H9 (cell line): ENCODE measurements at regions not wholly inside any gene's neighbourhood (a gene's known extent, or its start where the extent isn't known, plus 50 kb on each side); places are given as distances from the start of the nearest gene placed in this dataset.

Experiments used
- DNase-seq: peaks from one replicate; pipeline ENCODE4 v3.0.0-alpha.2; 2017
- H2AFZ ChIP-seq: one replicate; pipeline ENCODE4 v1.6.1; 2013; ENCODE audit warnings: mild to moderate bottlenecking, low read length, control low read depth, moderate library complexity
- H2AK5ac ChIP-seq: 2 replicates; pipeline ENCODE4 v1.6.1; 2013; ENCODE audit warnings: low read length, control low read depth, mixed read lengths; ENCODE audit not compliant: insufficient read length
- H2BK120ac ChIP-seq: one replicate; pipeline ENCODE4 v1.6.1; 2013; ENCODE audit warnings: low read depth, mild to moderate bottlenecking, low read length, control low read depth, inconsistent platforms; ENCODE audit not compliant: poor library complexity, severe bottlenecking
- H2BK12ac ChIP-seq: 2 replicates; pipeline ENCODE4 v1.6.1; 2013; ENCODE audit warnings: low read length, control low read depth, mixed read lengths, low read depth; ENCODE audit not compliant: insufficient read length
- H2BK15ac ChIP-seq: 2 replicates; pipeline ENCODE4 v1.6.1; 2013; ENCODE audit warnings: low read depth, low read length, control low read depth
- H2BK20ac ChIP-seq: one replicate; pipeline ENCODE4 v1.6.1; 2013; ENCODE audit warnings: low read depth, mild to moderate bottlenecking, low read length, control low read depth, inconsistent platforms; ENCODE audit not compliant: poor library complexity, severe bottlenecking
- H2BK5ac ChIP-seq: 2 replicates; pipeline ENCODE4 v1.6.1; 2013; ENCODE audit warnings: low read length, control low read depth, mixed read lengths; ENCODE audit not compliant: insufficient read length
- H3K14ac ChIP-seq: 2 replicates; pipeline ENCODE4 v1.6.1; 2013; ENCODE audit warnings: low read length, control low read depth; ENCODE audit not compliant: insufficient read depth
- H3K18ac ChIP-seq: 2 replicates; pipeline ENCODE4 v1.6.1; 2013; ENCODE audit warnings: low read depth, mild to moderate bottlenecking, mixed read lengths, low read length, control low read depth; ENCODE audit not compliant: insufficient read length
- H3K23ac ChIP-seq: 2 replicates; pipeline ENCODE4 v1.6.1; 2013; ENCODE audit warnings: low read length, control low read depth, mixed read lengths, low read depth; ENCODE audit not compliant: insufficient read length
- H3K23me2 ChIP-seq: 2 replicates; pipeline ENCODE4 v1.6.1; 2013; ENCODE audit warnings: low read depth, mild to moderate bottlenecking, mixed read lengths, low read length, control low read depth; ENCODE audit not compliant: insufficient read length, poor library complexity, severe bottlenecking
- H3K27ac ChIP-seq: 2 replicates; pipeline ENCODE4 v1.5.1; 2013; ENCODE audit warnings: low read length, control low read depth, mixed read lengths, low read depth; ENCODE audit not compliant: insufficient read length
- H3K27me3 ChIP-seq: 2 replicates; pipeline ENCODE4 v1.6.1; 2013; ENCODE audit warnings: low read length, control low read depth, inconsistent platforms; ENCODE audit not compliant: insufficient read depth
- H3K4ac ChIP-seq: 2 replicates; pipeline ENCODE4 v1.6.1; 2013; ENCODE audit warnings: low read depth, mild to moderate bottlenecking, control low read depth, inconsistent platforms, low read length, moderate library complexity
- H3K4me1 ChIP-seq: 2 replicates; pipeline ENCODE4 v1.6.1; 2013; ENCODE audit warnings: low read length, control low read depth, inconsistent platforms; ENCODE audit not compliant: insufficient read depth
- H3K4me2 ChIP-seq: 2 replicates; pipeline ENCODE4 v1.6.1; 2013; ENCODE audit warnings: low read length, control low read depth, mixed read lengths; ENCODE audit not compliant: insufficient read length, insufficient read depth
- H3K56ac ChIP-seq: 2 replicates; pipeline ENCODE4 v1.6.1; 2013; ENCODE audit warnings: low read depth, mild to moderate bottlenecking, mixed read lengths, low read length, control low read depth; ENCODE audit not compliant: insufficient read length
- H3K79me1 ChIP-seq: 2 replicates; pipeline ENCODE4 v1.6.1; 2013; ENCODE audit warnings: low read depth, mild to moderate bottlenecking, moderate library complexity, low read length, control low read depth, inconsistent platforms; ENCODE audit not compliant: insufficient read depth, poor library complexity, severe bottlenecking
- H3K79me2 ChIP-seq: 2 replicates; pipeline ENCODE4 v1.6.1; 2013; ENCODE audit warnings: low read length, control low read depth, inconsistent platforms; ENCODE audit not compliant: insufficient read depth
- H3K9ac ChIP-seq: 2 replicates; pipeline ENCODE4 v1.6.1; 2013; ENCODE audit warnings: low read length, control low read depth, mixed read lengths; ENCODE audit not compliant: insufficient read length; ENCODE audit errors: extremely low read depth
- H3K9me3 ChIP-seq: one replicate; pipeline ENCODE4 v1.6.1; 2013; ENCODE audit warnings: low read depth, low read length, inconsistent platforms; ENCODE audit not compliant: control insufficient read depth
- H3T11ph ChIP-seq: one replicate; pipeline ENCODE4 v1.6.1; 2013; ENCODE audit warnings: mild to moderate bottlenecking, low read length, control low read depth, inconsistent platforms
- H4K20me1 ChIP-seq: one replicate; pipeline ENCODE4 v1.6.1; 2013; ENCODE audit not compliant: control insufficient read depth, insufficient read length, insufficient read depth
- H4K5ac ChIP-seq: 2 replicates; pipeline ENCODE4 v1.6.1; 2013; ENCODE audit warnings: low read depth, mild to moderate bottlenecking, mixed read lengths, low read length, control low read depth; ENCODE audit not compliant: insufficient read length
- H4K8ac ChIP-seq: replicated peaks from 2 replicates; pipeline ENCODE4 v1.6.1; 2013; ENCODE audit warnings: low read length, control low read depth, mixed read lengths, low read depth; ENCODE audit not compliant: insufficient read length
- H4K91ac ChIP-seq: 2 replicates; pipeline ENCODE4 v1.6.1; 2013; ENCODE audit warnings: low read depth, mild to moderate bottlenecking, moderate library complexity, mixed read lengths, low read length, control low read depth; ENCODE audit not compliant: insufficient read length
- H3K27ac Mint-ChIP-seq, 3 experiments: 2 replicates in 2 of 3; 3 replicates in 1 of 3; pipeline ENCODE4 v1.8.0; 2020 to 2021; ENCODE audit warnings: mixed read lengths in 3 of 3, mild to moderate bottlenecking in 1 of 3, moderate library complexity in 1 of 3
- H3K27me3 Mint-ChIP-seq: 2 replicates; pipeline ENCODE4 v1.8.0; 2021; ENCODE audit warnings: low read depth, mild to moderate bottlenecking, moderate library complexity, mixed read lengths
- H3K36me3 Mint-ChIP-seq, 3 experiments: 2 replicates in 2 of 3; 3 replicates in 1 of 3; pipeline ENCODE4 v1.8.0; 2020 to 2021; ENCODE audit warnings: low read depth in 3 of 3, mixed read lengths in 3 of 3; ENCODE audit not compliant: insufficient read depth in 1 of 3
- H3K4me1 Mint-ChIP-seq, 2 experiments: 2 replicates each; pipeline ENCODE4 v1.8.0; 2020; ENCODE audit warnings: mixed read lengths in 2 of 2
- H3K4me3 Mint-ChIP-seq, 2 experiments: 2 replicates in 1 of 2; 3 replicates in 1 of 2; pipeline ENCODE4 v1.8.0; 2020 to 2021; ENCODE audit warnings: mild to moderate bottlenecking in 2 of 2, mixed read lengths in 2 of 2, moderate library complexity in 1 of 2
- H3K9me3 Mint-ChIP-seq, 2 experiments: 2 replicates in 1 of 2; 3 replicates in 1 of 2; pipeline ENCODE4 v1.8.0; 2020; ENCODE audit warnings: mild to moderate bottlenecking in 2 of 2, mixed read lengths in 2 of 2, moderate library complexity in 1 of 2
- CTCF ChIP-seq: fragments of 200-600 bp; sonication (generic); conservative IDR thresholded peaks from 3 replicates; pipeline ENCODE4 v1.8.0; 2021; ENCODE audit warnings: antibody characterized with exemption, mild to moderate bottlenecking

DNA sequence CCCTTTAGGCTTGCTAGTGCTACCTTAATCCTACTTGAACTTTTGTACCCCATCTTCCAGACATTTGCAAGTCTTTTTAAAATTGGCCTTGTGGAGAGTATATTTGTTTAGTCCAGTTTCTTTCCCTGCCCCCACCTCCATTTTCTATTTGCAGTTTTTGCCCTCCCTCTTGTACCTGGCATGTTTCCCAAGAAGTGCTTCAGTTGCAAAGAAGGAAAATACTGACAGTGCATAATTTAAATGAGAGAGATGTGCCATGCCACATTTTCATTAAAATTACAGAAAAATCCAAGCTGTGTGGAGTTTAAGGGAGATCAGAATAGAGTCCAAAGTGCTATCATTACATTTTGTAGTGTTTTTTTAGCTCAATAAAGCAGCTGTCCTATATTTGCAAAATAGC, 150.0 kb upstream of the ADGRL2 start:
- H3K4ac ChIP-seq: no peak overlapping the region
- Mint-ChIP-seq H3K27me3 (no peaks in the 10 kb centered on the region), H3K4me3 (no peak overlapping the region), H3K4me1 (peaks cover 27 to 31% of the 10 kb centered on the region in 2 experiments), H3K9me3 (0 out of 5 replicates have a peak, but pooled peaks cover 0 to 2% of the 10 kb centered on the region in 2 experiments), H3K36me3 (no peaks in the 10 kb centered on the region), H3K27ac (no peak overlapping the region)
- H2BK12ac ChIP-seq: no peak overlapping the region
- no peak overlapping the region for H3K18ac ChIP-seq
- no peak overlapping the region for H2AFZ ChIP-seq
- H2BK5ac ChIP-seq: no peak overlapping the region
- H3K9me3 ChIP-seq: no peaks in the 10 kb centered on the region
- H3K23me2 ChIP-seq: no peaks in the 10 kb centered on the region
- H3K79me2 ChIP-seq: no peaks in the 10 kb centered on the region
- H4K20me1 ChIP-seq: no peaks in the 10 kb centered on the region
- H4K8ac ChIP-seq: no peak overlapping the region
- no peak for DNase-seq
- H2BK15ac ChIP-seq: no peak overlapping the region
- no peak for TF ChIP-seq CTCF
- H3K4me2 ChIP-seq: no peak overlapping the region
- H4K91ac ChIP-seq: no peak overlapping the region
- H3K79me1 ChIP-seq: no peaks in the 10 kb centered on the region
- H3K14ac ChIP-seq: no peak overlapping the region
- no peak overlapping the region for H2BK20ac ChIP-seq
- peaks cover 7% of the 10 kb centered on the region; the same call in 1 of the 2 replicates for H3K4me1 ChIP-seq
- no peaks in the 10 kb centered on the region for H3K27me3 ChIP-seq
- no peak overlapping the region for H2BK120ac ChIP-seq
- no peak overlapping the region for H3K9ac ChIP-seq
- no peak overlapping the region for H3K56ac ChIP-seq
- H3T11ph ChIP-seq: no peak overlapping the region
- H3K23ac ChIP-seq: no peak overlapping the region
- H3K27ac ChIP-seq: no peak overlapping the region
- H2AK5ac ChIP-seq: no peak overlapping the region
- no peak overlapping the region for H4K5ac ChIP-seq
